Fibroblast of lung (primary cell): ENCODE measurements at regions not wholly inside any gene's neighbourhood (a gene's known extent, or its start where the extent isn't known, plus 50 kb on each side); places are given as distances from the start of the nearest gene placed in this dataset.

Experiments
- DNase-seq, 2 donors: peaks; one replicate each; pipeline versions ENCODE4 v3.0.0 to v3.0.0-alpha.2; 2010; ENCODE audit warnings: low read depth in 2 of 2
- H2AFZ ChIP-seq: 2 replicates; pipeline ENCODE4 v1.5.1; 2012; ENCODE audit warnings: low read length, control low read depth, inconsistent platforms
- H3K27ac ChIP-seq: 2 replicates; pipeline ENCODE4 v1.5.1; 2011; ENCODE audit warnings: low read length, control low read depth; ENCODE audit not compliant: insufficient read depth
- H3K27me3 ChIP-seq: 2 replicates; pipeline ENCODE4 v1.5.1; 2011; ENCODE audit warnings: mild to moderate bottlenecking, low read length; ENCODE audit not compliant: control insufficient read depth, insufficient read depth
- H3K36me3 ChIP-seq: 2 replicates; pipeline ENCODE4 v1.5.1; 2011; ENCODE audit warnings: low read length; ENCODE audit not compliant: control insufficient read depth, insufficient read depth
- H3K4me1 ChIP-seq: 2 replicates; pipeline ENCODE4 v1.5.1; 2011; ENCODE audit warnings: low read length; ENCODE audit not compliant: control insufficient read depth, insufficient read depth; ENCODE audit errors: extremely low read depth
- H3K4me2 ChIP-seq: 2 replicates; pipeline ENCODE4 v1.5.1; 2011; ENCODE audit warnings: low read length, control low read depth; ENCODE audit not compliant: insufficient read depth; ENCODE audit errors: extremely low read depth
- H3K4me3 ChIP-seq, 4 experiments: fragments of 200-600 bp in 1 of 4; sonication (generic) in 1 of 4; replicated peaks in 1 of 4; 2 replicates each; pipeline ENCODE4 v1.5.1; 2011 to 2016; ENCODE audit warnings: low read length in 4 of 4, low read depth in 3 of 4, mild to moderate bottlenecking in 3 of 4, control low read depth in 2 of 4, inconsistent platforms in 1 of 4, mixed read lengths in 1 of 4; ENCODE audit not compliant: insufficient read depth in 1 of 4; ENCODE audit errors: control extremely low read depth in 1 of 4
- H3K79me2 ChIP-seq: 2 replicates; pipeline ENCODE4 v1.5.1; 2012; ENCODE audit warnings: mild to moderate bottlenecking, low read length, inconsistent platforms; ENCODE audit not compliant: control insufficient read depth, insufficient read depth
- H3K9ac ChIP-seq: 2 replicates; pipeline ENCODE4 v1.5.1; 2011; ENCODE audit warnings: mild to moderate bottlenecking, low read length, control low read depth; ENCODE audit not compliant: insufficient read depth
- H3K9me3 ChIP-seq: 2 replicates; pipeline ENCODE4 v1.5.1; 2012; ENCODE audit warnings: low read depth, low read length; ENCODE audit not compliant: control insufficient read depth, insufficient read depth
- H4K20me1 ChIP-seq: 2 replicates; pipeline ENCODE4 v1.5.1; 2011; ENCODE audit warnings: low read length; ENCODE audit not compliant: control insufficient read depth, insufficient read depth; ENCODE audit errors: extremely low read depth
- CTCF ChIP-seq, 2 donors: IDR thresholded peaks in 1 of 2; conservative IDR thresholded peaks in 1 of 2; 1 replicate in 1 of 2; 2 replicates in 1 of 2; pipeline ENCODE4 v1.5.1; 2011 to 2012; ENCODE audit warnings: low read length in 2 of 2, control low read depth in 1 of 2, inconsistent platforms in 1 of 2, low read depth in 1 of 2, mild to moderate bottlenecking in 1 of 2
- EZH2 ChIP-seq: IDR thresholded peaks from 2 replicates; pipeline ENCODE4 v1.5.1; 2012; ENCODE audit warnings: low read length, control low read depth, mild to moderate bottlenecking; ENCODE audit errors: missing control alignments

DNA sequence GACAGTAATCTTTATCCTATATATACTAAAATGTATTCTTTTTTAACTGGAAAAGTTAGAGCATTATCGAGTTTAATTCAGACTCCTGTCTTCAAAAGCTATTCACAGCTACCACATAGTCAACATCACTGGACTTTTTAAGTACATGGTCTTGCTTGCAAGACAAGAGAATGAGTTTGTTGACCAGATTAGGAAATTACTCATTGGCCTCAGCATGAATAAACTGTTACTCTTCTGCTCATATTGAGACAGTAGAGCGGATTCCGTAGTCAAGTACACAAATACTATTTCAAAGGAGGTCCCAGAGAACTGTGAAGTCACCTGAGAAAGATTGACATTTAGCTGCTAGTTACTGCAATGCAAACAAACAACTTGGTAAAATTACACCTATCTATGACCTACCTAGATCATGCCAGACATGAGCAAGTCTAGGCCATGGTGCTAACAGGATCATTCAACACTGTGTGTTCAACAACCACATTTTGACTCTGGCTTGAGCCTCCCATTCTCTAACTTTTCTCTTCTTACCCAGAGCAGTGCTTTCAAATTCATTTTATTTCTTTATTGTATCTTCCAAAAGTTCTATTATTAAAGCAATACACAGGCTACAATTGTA is 280.9 kb downstream of the NEBL start:
- no peaks in the 10 kb centered on the region for H4K20me1 ChIP-seq
- no peaks in the 10 kb centered on the region for H3K27me3 ChIP-seq
- no peak overlapping the region for H3K4me3 ChIP-seq
- no peak overlapping the region for H3K4me2 ChIP-seq
- no peak overlapping the region for H3K27ac ChIP-seq
- H2AFZ ChIP-seq = no peak overlapping the region
- no peaks in the 10 kb centered on the region for H3K4me1 ChIP-seq
- TF ChIP-seq CTCF (conservative IDR thresholded peaks at IDR 0.05 in 1 of 2, IDR thresholded peaks at IDR 0.05 in 1 of 2; ENCODE audit: low read depth in 1 of 2, low read length in 2 of 2) (no peak), EZH2 (no peak)
- H3K9me3 ChIP-seq = no peaks in the 10 kb centered on the region
- H3K9ac ChIP-seq = no peak overlapping the region
- no peaks in the 10 kb centered on the region for H3K79me2 ChIP-seq
- no peaks in the 10 kb centered on the region for H3K36me3 ChIP-seq
- DNase-seq = no peak

DNA sequence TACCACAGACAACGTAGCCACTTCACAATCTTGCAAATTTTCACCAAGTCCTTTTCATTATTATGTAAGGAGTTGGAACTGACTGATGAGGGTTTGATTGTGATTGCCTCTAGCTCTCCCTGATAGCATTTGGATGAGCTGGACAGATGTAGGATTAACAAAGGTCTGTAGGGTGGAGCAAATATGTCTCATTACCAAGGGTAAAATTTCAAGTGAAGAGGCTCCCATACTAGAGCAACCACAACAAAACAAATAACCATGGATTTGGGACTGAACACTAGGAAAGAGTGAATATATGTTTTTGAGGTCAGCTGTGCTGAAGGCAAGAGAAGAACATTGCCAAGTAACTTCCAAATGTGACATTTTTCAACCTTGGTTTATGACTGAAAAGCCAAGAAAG is 281.7 kb downstream of the NEBL start:
- Histone ChIP-seq H3K9me3 (no peaks in the 10 kb centered on the region), H3K4me3 (no peak overlapping the region), H3K36me3 (no peaks in the 10 kb centered on the region), H3K27ac (no peak overlapping the region), H3K79me2 (no peaks in the 10 kb centered on the region), H3K4me2 (no peak overlapping the region), H3K27me3 (no peaks in the 10 kb centered on the region), H4K20me1 (no peaks in the 10 kb centered on the region), H2AFZ (no peak overlapping the region), H3K4me1 (no peaks in the 10 kb centered on the region), H3K9ac (no peak overlapping the region)
- TF ChIP-seq EZH2 = no peak
- no peak for TF ChIP-seq CTCF (conservative IDR thresholded peaks at IDR 0.05 in 1 of 2, IDR thresholded peaks at IDR 0.05 in 1 of 2; ENCODE audit: low read depth in 1 of 2, low read length in 2 of 2)
- no peak for DNase-seq

DNA sequence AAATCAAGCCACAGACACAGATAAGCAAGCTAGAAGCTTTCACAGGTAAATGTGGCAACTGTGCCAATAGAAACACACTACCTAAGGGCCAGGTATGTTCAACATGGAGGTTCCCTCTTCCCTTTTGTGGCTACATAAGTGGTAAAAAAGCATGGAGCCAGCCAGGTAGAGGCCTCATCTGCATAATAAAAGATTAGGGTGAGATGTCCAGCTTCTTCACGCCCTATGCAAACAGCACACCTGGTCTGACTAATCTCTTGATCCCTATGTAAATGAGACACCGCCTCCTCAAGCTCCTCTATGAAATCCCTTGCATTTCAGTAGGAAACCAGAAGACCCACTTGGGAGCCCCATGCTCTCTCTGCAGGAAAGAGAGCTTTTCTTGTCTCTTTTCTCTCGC is 282.2 kb downstream of the NEBL start:
- Histone ChIP-seq H3K9ac (no peak overlapping the region), H3K27ac (no peak overlapping the region)

More for the DNA sequence above, 282.2 kb downstream of the NEBL start:
- Histone ChIP-seq H3K4me1 (no peaks in the 10 kb centered on the region), H3K79me2 (no peaks in the 10 kb centered on the region), H4K20me1 (no peaks in the 10 kb centered on the region), H3K36me3 (no peaks in the 10 kb centered on the region), H3K9me3 (no peaks in the 10 kb centered on the region), H3K27me3 (no peaks in the 10 kb centered on the region), H3K4me3 (no peak overlapping the region), H3K4me2 (no peak overlapping the region), H2AFZ (no peak overlapping the region)
- no peak for DNase-seq
- TF ChIP-seq EZH2 (no peak), CTCF (conservative IDR thresholded peaks at IDR 0.05 in 1 of 2, IDR thresholded peaks at IDR 0.05 in 1 of 2; ENCODE audit: low read depth in 1 of 2, low read length in 2 of 2) (no peak)
